Activated CD8-positive, alpha-beta T cell treated with anti-CD3 and anti-CD28 coated beads, Interleukin-2, amount 10 ng/mL, durations not matched to agents 7 days and 5 days (primary cell): ENCODE measurements at regions not wholly inside any gene's neighbourhood (a gene's known extent, or its start where the extent isn't known, plus 50 kb on each side); places are given as distances from the start of the nearest gene placed in this dataset.

Experiments used
- ATAC-seq: fragments of 150-1000 bp; cut with Tn5 transposase; one replicate; pipeline ENCODE4 v1.10.0; 2021; ENCODE audit warnings: moderate library complexity
- CTCF ChIA-PET: fragments of 350-600 bp; sonication (Branson Sonifier 250); formaldehyde crosslinking; loops from one replicate; lab custom pipeline; 2021; ENCODE audit warnings: antibody characterized with exemption; lab: Charles Lee
- POLR2A ChIA-PET: fragments of 350-600 bp; sonication (Branson Sonifier 250); formaldehyde crosslinking; loops from one replicate; lab custom pipeline; 2021; ENCODE audit warnings: antibody characterized with exemption; lab: Charles Lee
- DNase-seq: peaks from one replicate; pipeline ENCODE4 v3.0.0-alpha.2; 2020
- H3K27ac Mint-ChIP-seq: one replicate; pipeline ENCODE4 v1.8.0; 2021; ENCODE audit warnings: mild to moderate bottlenecking, mixed read lengths
- H3K27me3 Mint-ChIP-seq: one replicate; pipeline ENCODE4 v1.8.0; 2021; ENCODE audit warnings: low read depth, mixed read lengths
- H3K36me3 Mint-ChIP-seq: one replicate; pipeline ENCODE4 v1.8.0; 2021; ENCODE audit warnings: low read depth, mixed read lengths
- H3K4me1 Mint-ChIP-seq: one replicate; pipeline ENCODE4 v1.8.0; 2021; ENCODE audit warnings: low read depth, mixed read lengths
- H3K4me3 Mint-ChIP-seq: one replicate; pipeline ENCODE4 v1.8.0; 2021; ENCODE audit warnings: mild to moderate bottlenecking, mixed read lengths
- H3K9me3 Mint-ChIP-seq: one replicate; pipeline ENCODE4 v1.8.0; 2022; ENCODE audit warnings: mixed read lengths; ENCODE audit not compliant: insufficient read depth

- POLR2A ChIA-PET = no interaction called here
- Mint-ChIP-seq H3K9me3 (peaks cover 4% of the 10 kb centered on the region), H3K4me3 (no peak overlapping the region), H3K27me3 (peaks cover 2% of the 10 kb centered on the region), H3K4me1 (no peaks in the 10 kb centered on the region), H3K27ac (no peak overlapping the region), H3K36me3 (no peaks in the 10 kb centered on the region)
- ATAC-seq = no peak
- DNase-seq = no peak
- CTCF ChIA-PET = no interaction called here
Observed at GRCh38 chr6:168983925-168984324, 269.7 kb downstream of the THBS2 start.

- POLR2A ChIA-PET = no interaction called here
- Mint-ChIP-seq H3K9me3 (peaks cover 4% of the 10 kb centered on the region), H3K27ac (no peak overlapping the region), H3K27me3 (peaks cover 2% of the 10 kb centered on the region), H3K36me3 (no peaks in the 10 kb centered on the region), H3K4me3 (no peak overlapping the region), H3K4me1 (no peaks in the 10 kb centered on the region)
- no peak for DNase-seq
- no peak for ATAC-seq
- CTCF ChIA-PET = no interaction called here
Observed at GRCh38 chr6:168981187-168981586, 272.5 kb downstream of the THBS2 start.

- Mint-ChIP-seq H3K9me3 (peaks cover 4% of the 10 kb centered on the region), H3K4me3 (no peak overlapping the region), H3K4me1 (no peaks in the 10 kb centered on the region), H3K27ac (no peak overlapping the region), H3K27me3 (peaks cover 2% of the 10 kb centered on the region), H3K36me3 (no peaks in the 10 kb centered on the region)
- ATAC-seq (no peak), DNase-seq (no peak)
- ChIA-PET POLR2A (no interaction called here), CTCF (no interaction called here)
Observed at GRCh38 chr6:168979254-168979653, 274.4 kb downstream of the THBS2 start.

- no peaks in the 10 kb centered on the region for H3K36me3 Mint-ChIP-seq
- ChIA-PET POLR2A (no interaction called here), CTCF (no interaction called here)
- no peaks in the 10 kb centered on the region for H3K9me3 Mint-ChIP-seq
- H3K4me3 Mint-ChIP-seq = no peak overlapping the region
- H3K27ac Mint-ChIP-seq = no peak overlapping the region
- ATAC-seq (no peak), DNase-seq (no peak)
- H3K27me3 Mint-ChIP-seq = peaks cover 11% of the 10 kb centered on the region
- H3K4me1 Mint-ChIP-seq = no peaks in the 10 kb centered on the region
Observed at GRCh38 chr6:168972128-168972527, 281.5 kb downstream of the THBS2 start.

- ChIA-PET POLR2A (no interaction called here), CTCF (no interaction called here)
- ATAC-seq (no peak), DNase-seq (no peak)
- Mint-ChIP-seq H3K36me3 (no peaks in the 10 kb centered on the region), H3K4me3 (no peak overlapping the region), H3K27ac (no peak overlapping the region), H3K9me3 (no peaks in the 10 kb centered on the region), H3K27me3 (peaks cover 11% of the 10 kb centered on the region), H3K4me1 (no peaks in the 10 kb centered on the region)
Observed at GRCh38 chr6:168971549-168971948, 282.1 kb downstream of the THBS2 start.

GRCh38 chr6:168968801-168969200, 284.8 kb downstream of the THBS2 start:
- Mint-ChIP-seq H3K4me1 (no peaks in the 10 kb centered on the region), H3K4me3 (no peak overlapping the region), H3K27ac (no peak overlapping the region), H3K27me3 (peaks cover 11% of the 10 kb centered on the region), H3K9me3 (no peaks in the 10 kb centered on the region), H3K36me3 (no peaks in the 10 kb centered on the region)
- ChIA-PET POLR2A (no interaction called here), CTCF (no interaction called here)
- DNase-seq = no peak
- ATAC-seq = no peak

GRCh38 chr6:168968228-168968627, 285.4 kb downstream of the THBS2 start:
- ChIA-PET CTCF (no interaction called here), POLR2A (no interaction called here)
- Mint-ChIP-seq H3K27me3 (peaks cover 14% of the 10 kb centered on the region), H3K4me3 (no peak overlapping the region), H3K27ac (no peak overlapping the region), H3K36me3 (no peaks in the 10 kb centered on the region), H3K4me1 (no peaks in the 10 kb centered on the region), H3K9me3 (no peaks in the 10 kb centered on the region)
- no peak for DNase-seq
- ATAC-seq = no peak

GRCh38 chr6:168967281-168967925, 286.2 kb downstream of the THBS2 start:
- Mint-ChIP-seq H3K27ac (no peak overlapping the region), H3K36me3 (no peaks in the 10 kb centered on the region), H3K4me3 (no peak overlapping the region), H3K9me3 (no peaks in the 10 kb centered on the region), H3K4me1 (no peaks in the 10 kb centered on the region), H3K27me3 (peaks cover 9% of the 10 kb centered on the region)
- no peak for DNase-seq
- no peak for ATAC-seq
- ChIA-PET CTCF (no interaction called here), POLR2A (no interaction called here)

- Mint-ChIP-seq H3K36me3 (no peaks in the 10 kb centered on the region), H3K27me3 (peaks cover 5% of the 10 kb centered on the region), H3K4me1 (no peaks in the 10 kb centered on the region), H3K27ac (no peak overlapping the region), H3K4me3 (no peak overlapping the region), H3K9me3 (no peaks in the 10 kb centered on the region)
- DNase-seq (no peak), ATAC-seq (no peak)
- CTCF ChIA-PET = no interaction called here
- POLR2A ChIA-PET = no interaction called here
Observed at GRCh38 chr6:168964138-168964835, 289.4 kb downstream of the THBS2 start.

GRCh38 chr6:168962886-168963285, 290.8 kb downstream of the THBS2 start:
- Mint-ChIP-seq H3K4me3 (no peak overlapping the region), H3K9me3 (no peaks in the 10 kb centered on the region), H3K27me3 (peaks cover 2% of the 10 kb centered on the region), H3K27ac (no peak overlapping the region), H3K36me3 (no peaks in the 10 kb centered on the region), H3K4me1 (no peaks in the 10 kb centered on the region)
- DNase-seq = no peak
- POLR2A ChIA-PET = no interaction called here
- CTCF ChIA-PET = no interaction called here
- ATAC-seq = no peak

- Mint-ChIP-seq H3K27ac (no peak overlapping the region), H3K27me3 (peaks cover 5% of the 10 kb centered on the region), H3K4me3 (no peak overlapping the region), H3K36me3 (no peaks in the 10 kb centered on the region), H3K4me1 (no peaks in the 10 kb centered on the region), H3K9me3 (no peaks in the 10 kb centered on the region)
- no peak for ATAC-seq
- POLR2A ChIA-PET = no interaction called here
- DNase-seq = no peak
- CTCF ChIA-PET = no interaction called here
Observed at GRCh38 chr6:168961264-168961656, 292.4 kb downstream of the THBS2 start.

- no peak for DNase-seq
- no peak for ATAC-seq
- Mint-ChIP-seq H3K9me3 (no peaks in the 10 kb centered on the region), H3K36me3 (no peaks in the 10 kb centered on the region), H3K4me3 (no peak overlapping the region), H3K27me3 (peaks cover 5% of the 10 kb centered on the region), H3K4me1 (no peaks in the 10 kb centered on the region), H3K27ac (no peak overlapping the region)
- POLR2A ChIA-PET = no interaction called here
- CTCF ChIA-PET = no interaction called here
Observed at GRCh38 chr6:168960551-168961263, 292.9 kb downstream of the THBS2 start.
